NT2/D1 (cell line): ENCODE measurements at regions not wholly inside any gene's neighbourhood (a gene's known extent, or its start where the extent isn't known, plus 50 kb on each side); places are given as distances from the start of the nearest gene placed in this dataset.

Experiments used
- YY1 ChIP-seq: IDR thresholded peaks from 2 replicates; pipeline ENCODE4 v1.6.1; 2011; ENCODE audit not compliant: insufficient read length, insufficient read depth
- ZNF274 ChIP-seq: IDR thresholded peaks from 2 replicates; pipeline ENCODE4 v1.6.1; 2011; ENCODE audit warnings: mild to moderate bottlenecking, low read depth, low read length

DNA sequence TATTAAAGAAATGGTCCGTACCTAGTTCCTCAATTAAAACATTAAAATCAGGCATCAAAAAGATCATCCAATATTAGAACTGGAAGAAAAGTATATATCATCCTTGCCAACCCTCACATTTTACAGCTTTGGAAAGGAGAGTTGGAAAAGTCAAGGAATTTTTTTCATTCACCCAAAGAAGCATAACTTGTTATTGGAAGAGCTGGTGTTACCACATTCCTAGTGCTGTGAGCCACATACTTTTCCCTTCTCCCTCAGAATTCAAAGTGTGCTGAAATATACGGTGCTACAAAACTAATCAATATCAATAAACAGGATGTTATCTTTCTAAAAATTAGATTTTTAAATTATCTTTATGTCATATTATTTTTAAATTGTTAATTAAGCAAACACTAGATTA is 202.1 kb upstream of the FAT3 start:
- TF ChIP-seq ZNF274 = no peak
- TF ChIP-seq YY1 = no peak
